ENCODE measurements at regions not wholly inside any gene's neighbourhood (a gene's known extent, or its start where the extent isn't known, plus 50 kb on each side); places are given as distances from the start of the nearest gene placed in this dataset.

DNA sequence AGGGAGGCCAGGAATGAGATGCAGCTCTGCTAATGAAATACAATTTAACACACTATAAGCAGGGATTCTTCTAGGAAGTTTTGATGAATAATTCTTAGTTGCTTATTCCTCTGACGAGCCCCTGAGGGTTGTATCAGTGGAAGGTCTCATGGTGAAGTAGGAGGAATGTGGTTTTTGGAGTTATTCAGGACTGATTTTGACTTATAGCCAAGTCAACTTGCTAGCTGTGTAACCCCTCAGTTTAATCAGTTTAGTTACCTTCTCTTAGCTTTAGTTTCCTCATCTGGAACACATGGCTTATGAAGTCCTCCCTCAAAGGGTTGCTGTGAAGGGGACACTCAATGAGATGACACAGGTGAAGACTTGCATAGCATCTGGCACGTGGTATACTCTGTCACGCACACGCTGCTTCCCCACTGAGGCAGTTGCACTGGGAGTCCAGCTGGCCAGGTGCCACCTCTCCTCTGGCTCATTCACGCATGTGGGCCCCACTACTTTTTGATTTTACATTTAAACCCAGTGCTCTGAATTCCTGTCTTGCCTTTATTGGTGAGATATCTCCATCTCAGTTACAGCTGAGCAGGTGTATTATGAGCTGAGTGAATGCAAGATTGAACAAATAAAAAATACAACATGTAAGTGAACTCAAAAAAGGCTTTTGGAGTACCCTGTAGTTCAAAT, 415.0 kb downstream of the ARHGEF28 start:
- DNase-seq, result no peak

DNA sequence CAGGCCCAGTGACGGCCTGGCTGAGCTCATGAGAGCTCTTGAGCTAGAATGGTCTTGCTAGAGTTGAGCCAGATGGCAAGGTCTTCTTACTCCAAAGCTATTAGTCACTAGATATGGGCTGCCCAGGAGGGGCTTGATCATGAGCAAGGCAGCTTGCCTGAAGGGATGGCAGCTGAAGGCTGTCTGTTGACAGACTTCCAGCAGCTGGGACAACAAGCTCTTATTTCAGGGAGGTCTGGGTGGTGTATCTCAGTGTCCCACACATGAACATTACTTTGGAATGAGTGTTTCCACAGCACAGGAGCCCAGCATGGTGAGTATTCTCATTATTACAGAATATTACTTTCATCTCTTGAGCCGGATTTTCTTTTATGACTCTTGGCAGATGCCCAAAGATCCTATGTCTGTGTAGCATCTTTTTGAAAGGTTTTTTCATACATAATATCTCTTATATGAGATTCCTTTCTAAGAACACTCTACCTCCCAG, 414.1 kb downstream of the ARHGEF28 start:
- DNase-seq, result no peak

GRCh38 chr5:74037321-74037720, 411.3 kb downstream of the ARHGEF28 start:
- no peak for DNase-seq

DNA sequence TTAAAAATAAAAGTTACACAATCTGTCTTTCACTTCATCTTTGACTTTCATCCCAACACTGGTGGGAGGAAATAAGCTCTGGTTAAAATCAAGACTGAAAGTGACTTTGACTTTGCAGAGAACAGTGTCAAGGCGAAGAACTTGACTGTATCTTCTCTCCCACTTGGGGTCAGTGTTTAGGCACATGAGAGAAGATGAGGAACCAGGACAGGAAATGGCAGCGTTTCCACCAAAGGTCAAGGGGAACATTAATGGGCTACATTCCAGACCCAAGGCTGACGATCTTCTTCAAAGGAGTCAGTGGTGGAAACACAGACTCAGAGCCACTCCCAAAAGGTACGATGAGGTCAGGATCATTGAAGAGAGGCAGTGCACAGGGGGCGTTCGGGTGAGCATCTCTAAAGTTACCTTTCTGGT, 409.5 kb downstream of the ARHGEF28 start:
- no peak for DNase-seq

GRCh38 chr5:74034733-74035132, 408.7 kb downstream of the ARHGEF28 start:
- no peak for DNase-seq

- DNase-seq, result no peak
Measured at GRCh38 chr5:74032617-74033016, 406.6 kb downstream of the ARHGEF28 start.

- DNase-seq, result no peak
Measured at GRCh38 chr5:74031536-74031935, 405.5 kb downstream of the ARHGEF28 start.

DNA sequence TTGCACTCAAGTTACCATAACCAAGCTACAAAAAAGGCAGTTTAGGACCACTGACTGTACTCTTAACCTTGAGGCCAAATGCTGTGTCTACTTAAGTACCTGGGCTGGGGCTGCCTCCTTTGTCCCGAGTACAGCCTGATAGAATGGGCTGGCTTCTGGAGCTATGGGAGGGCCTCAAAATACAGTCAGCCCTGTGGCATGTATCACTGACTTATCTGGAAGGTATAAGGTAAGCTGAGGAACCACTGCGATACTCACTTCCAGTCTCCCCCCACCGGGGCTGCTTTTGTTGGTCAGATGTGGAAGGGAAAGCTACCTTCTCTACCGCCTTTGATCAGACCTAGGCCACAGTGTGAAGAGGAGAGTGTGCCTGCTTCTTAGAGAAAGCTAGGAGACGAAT, 404.8 kb downstream of the ARHGEF28 start:
- no peak for DNase-seq

DNA sequence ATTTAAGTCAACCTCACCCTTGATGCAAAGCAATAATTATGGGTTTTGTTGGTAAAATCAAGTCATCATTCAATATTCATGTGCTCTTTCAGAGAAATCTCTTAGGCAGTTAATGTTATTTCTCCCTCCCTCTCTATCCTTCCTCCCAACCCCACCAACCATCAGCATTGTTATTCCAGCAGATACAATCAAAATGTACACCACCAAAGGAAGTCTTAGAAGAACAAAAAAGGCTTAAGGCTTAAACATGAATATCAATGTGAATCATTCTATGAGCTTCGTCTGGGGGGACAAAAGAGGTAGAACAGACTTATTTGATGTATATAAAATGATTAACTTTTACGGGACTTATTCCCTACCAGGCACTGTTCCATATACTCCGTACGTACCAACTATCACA, 404.4 kb downstream of the ARHGEF28 start:
- DNase-seq, result no peak

DNA sequence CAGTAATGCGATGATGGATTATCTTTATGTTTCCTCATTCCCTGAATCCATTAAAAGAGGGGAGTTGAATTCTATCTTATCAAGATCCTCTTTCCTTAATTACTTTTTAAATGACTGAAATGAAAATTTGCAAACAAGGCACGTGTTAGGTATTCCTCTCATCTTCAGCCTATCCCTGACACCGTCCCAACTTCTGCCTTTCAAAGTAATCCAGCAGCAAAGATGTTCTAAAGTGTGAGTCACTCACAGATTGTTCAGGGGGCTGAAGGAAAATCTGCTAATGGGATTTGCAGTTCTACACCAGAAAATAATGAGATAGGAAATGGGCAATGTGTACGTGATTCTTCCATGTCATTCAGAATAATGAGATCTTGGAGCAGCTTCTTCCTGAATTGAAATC, 403.0 kb downstream of the ARHGEF28 start:
- DNase-seq, result no peak

GRCh38 chr5:74028406-74028805, 402.4 kb downstream of the ARHGEF28 start:
- no peak for DNase-seq

DNA sequence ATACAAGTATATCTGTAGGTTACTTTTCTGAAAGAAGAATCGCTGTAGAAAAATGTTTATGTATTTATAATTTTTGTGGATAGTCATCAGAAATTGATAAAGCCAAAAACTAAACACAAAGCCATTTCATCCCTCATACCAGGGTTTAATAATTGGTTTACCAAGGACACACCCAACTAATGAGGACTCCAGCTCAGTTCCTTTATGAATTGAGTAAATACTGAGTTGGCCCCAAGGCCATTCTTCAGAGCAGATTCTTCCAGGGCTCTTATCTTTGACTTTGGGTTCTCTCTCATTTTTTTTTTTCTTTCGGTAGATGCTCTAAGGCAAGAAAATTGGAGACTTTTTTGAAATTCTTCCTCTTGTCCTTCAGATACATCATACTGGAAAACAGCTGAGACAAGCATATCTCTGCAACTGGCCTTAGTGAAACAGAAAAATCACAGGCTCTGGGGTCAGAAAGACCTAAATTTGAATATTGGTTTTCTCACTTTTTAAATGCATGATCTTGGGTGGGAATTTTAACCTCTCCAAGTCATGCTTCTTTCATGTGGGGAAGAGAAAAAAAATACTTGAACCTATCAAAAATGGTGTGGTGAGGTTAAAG, 401.8 kb downstream of the ARHGEF28 start:
- no peak for DNase-seq

DNA sequence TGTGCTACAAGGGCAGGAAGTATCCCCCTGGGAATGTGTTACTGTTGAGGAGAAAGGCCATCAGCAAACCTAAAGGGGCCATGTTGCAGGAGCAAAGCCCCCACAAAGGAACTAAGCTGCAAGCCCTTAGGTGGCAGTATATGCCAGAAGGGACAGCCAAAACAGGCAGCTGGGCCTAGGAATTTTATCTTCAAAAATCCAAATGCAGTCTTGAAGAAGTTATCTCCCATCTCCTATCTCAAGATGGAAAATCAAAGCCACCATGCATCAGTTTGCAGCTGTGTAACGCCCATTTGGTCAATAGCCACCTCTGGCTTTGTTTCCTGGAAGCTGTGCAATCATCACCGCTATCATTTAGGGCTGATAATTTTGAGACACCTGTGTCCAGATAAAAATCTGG, 400.3 kb downstream of the ARHGEF28 start:
- no peak for DNase-seq

- DNase-seq, result no peak
Measured at GRCh38 chr5:74021126-74021525, 395.1 kb downstream of the ARHGEF28 start.

DNA sequence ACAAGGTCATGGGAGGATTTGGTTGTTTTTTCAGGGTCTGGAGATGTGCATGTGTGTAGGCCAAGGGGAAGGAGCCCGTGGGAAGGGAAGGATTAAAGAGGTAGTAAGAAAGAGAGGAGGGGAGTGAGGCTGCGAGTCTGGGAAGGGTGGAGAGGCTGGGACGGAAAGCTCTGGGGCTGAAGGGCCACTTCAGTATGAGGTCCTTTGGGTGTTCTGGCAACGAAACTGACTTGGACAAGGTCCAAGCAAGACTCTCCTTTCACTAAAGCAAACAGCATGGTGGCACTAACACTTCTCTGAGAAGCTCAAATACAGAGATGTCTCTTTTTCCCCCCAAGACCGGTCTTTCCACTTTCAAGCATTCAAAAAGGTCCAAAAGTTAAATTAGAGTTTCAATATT, 394.5 kb downstream of the ARHGEF28 start:
- DNase-seq, result no peak

DNA sequence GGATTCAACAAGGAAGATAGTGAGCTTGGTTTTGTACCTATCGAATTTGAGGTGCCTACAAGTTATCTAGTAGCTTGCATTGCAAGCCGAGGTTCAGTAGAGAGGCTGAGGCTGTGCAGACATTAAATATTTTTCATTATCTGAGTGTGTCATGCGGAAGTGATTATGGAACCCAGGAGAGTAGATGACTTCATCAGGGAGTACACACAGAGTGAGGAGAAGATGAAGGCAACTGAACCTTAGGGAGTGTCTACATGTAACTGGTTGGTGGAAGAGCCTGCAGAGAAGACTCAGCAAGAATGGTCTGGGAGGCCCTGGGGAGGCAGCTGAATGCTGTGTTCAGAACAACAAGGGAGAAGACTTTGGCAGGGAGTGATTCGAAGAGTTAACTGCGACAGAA, 393.9 kb downstream of the ARHGEF28 start:
- no peak for DNase-seq

GRCh38 chr5:74017786-74018211, 391.8 kb downstream of the ARHGEF28 start:
- DNase-seq, result no peak

DNA sequence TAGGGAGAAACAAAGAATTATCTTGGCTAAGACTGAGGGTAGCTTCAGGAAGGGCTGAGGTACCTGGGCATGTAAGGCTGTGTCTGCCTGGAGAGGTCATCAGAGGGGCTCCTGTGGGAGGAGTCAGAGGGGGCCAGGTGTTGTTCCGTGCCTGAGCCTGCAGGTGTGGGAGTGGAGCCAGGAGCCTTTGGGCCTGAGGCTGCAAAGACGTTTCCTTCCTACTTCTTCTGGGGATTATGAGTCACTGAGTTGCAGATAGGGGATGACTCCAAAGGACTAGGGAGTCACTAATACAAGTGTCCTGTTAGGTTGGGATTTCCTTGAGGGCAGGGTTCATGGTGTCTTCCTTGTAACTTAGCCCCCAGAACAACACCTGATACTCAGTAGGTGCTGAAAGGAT, 391.1 kb downstream of the ARHGEF28 start:
- no peak for DNase-seq

DNA sequence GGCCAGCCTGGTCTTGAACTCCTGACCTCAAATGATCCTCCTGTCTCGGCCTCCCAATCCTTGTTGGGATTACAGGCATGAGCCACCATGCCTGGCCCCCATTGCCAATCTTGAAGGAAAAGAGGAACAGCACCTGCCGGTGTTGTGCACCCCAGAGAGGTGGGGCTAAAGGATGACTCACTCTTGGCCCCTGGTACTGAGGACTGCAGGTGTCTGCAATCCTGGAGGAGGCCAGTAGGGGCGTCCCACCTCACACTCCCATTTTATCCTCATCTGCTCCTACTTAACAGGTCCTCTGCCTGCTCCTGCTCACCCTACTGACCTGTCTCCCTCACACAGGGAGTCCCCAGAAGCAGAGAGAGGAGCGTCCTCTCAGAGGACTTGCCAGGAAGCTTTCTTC, 390.4 kb downstream of the ARHGEF28 start:
- no peak for DNase-seq

- no peak for DNase-seq
Measured at GRCh38 chr5:74015716-74016115, 389.7 kb downstream of the ARHGEF28 start.

DNA sequence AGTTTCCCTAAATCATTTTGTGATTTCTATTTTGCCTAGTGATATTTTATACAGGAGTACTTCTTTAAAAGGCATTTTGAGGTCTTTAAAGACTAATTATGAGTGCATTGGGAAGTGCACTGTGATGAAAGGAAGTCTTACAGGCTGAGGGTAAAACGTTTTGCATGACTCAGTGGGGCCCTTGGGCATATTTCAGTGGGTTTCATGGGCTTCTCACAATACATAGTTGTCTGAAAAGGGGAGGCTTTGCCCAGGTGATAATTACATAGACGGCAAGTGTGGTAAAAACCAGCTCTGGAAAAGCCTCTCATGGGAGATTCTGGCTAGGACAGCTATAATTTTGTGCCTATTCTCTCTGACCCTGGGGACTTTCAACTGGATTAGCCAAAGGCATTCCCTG, 387.2 kb downstream of the ARHGEF28 start:
- DNase-seq, result no peak

DNA sequence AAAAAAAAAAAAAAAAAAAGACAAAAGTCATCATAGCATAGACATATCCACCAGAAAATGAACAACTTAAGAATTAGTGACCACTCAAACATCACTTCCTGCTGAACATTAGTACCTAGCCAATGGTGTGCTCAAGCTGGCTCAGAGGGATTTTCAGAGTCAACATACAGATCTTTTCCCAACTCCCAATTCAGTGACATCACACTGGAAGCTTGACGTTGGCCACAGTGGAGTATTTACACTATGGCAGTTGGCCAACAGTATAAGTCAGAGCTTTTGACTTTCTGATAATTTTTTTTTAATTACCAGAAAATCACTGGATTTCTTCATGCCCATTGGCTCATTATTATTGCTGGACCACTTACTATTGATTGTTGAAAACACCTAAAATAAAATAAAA, 383.5 kb downstream of the ARHGEF28 start:
- DNase-seq, result no peak

DNA sequence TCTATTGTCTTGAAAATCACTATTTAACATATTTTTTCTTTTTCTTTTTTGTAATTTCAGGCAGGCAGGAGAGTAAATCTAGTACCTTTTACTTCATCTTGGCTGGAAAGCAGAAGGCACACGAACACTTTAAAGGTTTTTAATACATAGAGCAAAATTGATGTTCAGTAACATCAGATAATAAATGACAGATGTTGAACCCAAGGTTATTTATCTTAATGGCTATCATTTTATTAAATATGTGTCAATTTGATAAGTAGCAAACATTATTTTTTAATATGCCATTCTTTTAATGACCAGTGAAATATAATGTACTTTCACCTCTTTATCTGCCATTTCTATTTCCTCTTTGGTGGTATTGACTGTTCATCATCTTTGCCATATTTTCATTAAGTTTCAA, 381.2 kb downstream of the ARHGEF28 start:
- DNase-seq, result no peak

DNA sequence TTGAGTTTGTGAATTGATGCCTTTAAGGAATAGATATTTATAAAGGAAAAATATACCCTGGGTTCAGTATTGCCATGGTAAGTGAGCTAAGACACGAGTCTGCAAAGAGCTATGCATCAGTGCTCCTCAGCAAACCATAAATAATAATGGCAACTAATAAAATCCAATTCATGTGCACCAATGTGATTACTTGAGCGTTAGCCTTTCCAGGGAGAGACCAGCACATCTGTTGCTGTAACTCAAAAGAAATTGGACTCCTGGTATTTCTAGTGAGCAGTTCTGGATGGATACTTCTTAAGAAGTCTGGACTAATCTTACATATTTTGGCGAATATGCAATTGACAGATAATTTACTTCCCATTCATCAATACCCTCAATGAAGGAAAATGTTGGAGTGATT, 373.3 kb downstream of the ARHGEF28 start:
- DNase-seq, result no peak

GRCh38 chr5:73998489-73998888, 372.5 kb downstream of the ARHGEF28 start:
- no peak for DNase-seq
